Panc1 (cell line): ENCODE measurements at regions not wholly inside any gene's neighbourhood (a gene's known extent, or its start where the extent isn't known, plus 50 kb on each side); places are given as distances from the start of the nearest gene placed in this dataset.

Experiments used
- CTCF ChIP-seq: fragments of 450-650 bp; IDR thresholded peaks from 2 replicates; pipeline ENCODE4 v1.5.1; 2017; ENCODE audit warnings: mild to moderate bottlenecking
- POLR2AphosphoS5 ChIP-seq: IDR thresholded peaks from 2 replicates; pipeline ENCODE4 v1.6.1; 2012; ENCODE audit warnings: mild to moderate bottlenecking, low read depth, low read length, moderate library complexity
- REST ChIP-seq, 2 experiments: IDR thresholded peaks; 2 replicates each; pipeline ENCODE4 v1.6.1; 2011 to 2012; ENCODE audit warnings: low read depth in 2 of 2, control low read depth in 1 of 2, low read length in 1 of 2, mild to moderate bottlenecking in 1 of 2, moderate library complexity in 1 of 2; ENCODE audit not compliant: insufficient read depth in 1 of 2
- SIN3A ChIP-seq: IDR thresholded peaks from 2 replicates; pipeline ENCODE4 v1.6.1; 2012; ENCODE audit warnings: low read depth, mild to moderate bottlenecking, low read length, moderate library complexity, borderline replicate concordance; ENCODE audit not compliant: insufficient read depth
- TCF7L2 ChIP-seq: IDR thresholded peaks from 2 replicates; pipeline ENCODE4 v1.6.1; 2011; ENCODE audit warnings: mild to moderate bottlenecking, low read depth, low read length, inconsistent platforms

- no peak for TF ChIP-seq CTCF
- TF ChIP-seq POLR2AphosphoS5: no peak
- no peak for TF ChIP-seq REST (IDR thresholded peaks at IDR 0.05; ENCODE audit: insufficient read depth in 1 of 2, low read depth in 2 of 2, low read length in 1 of 2)
- no peak for TF ChIP-seq TCF7L2
- TF ChIP-seq SIN3A: no peak
Observed at GRCh38 chr4:17426222-17426621, 85.7 kb downstream of the QDPR start.
